BE2C (cell line): ENCODE measurements at regions not wholly inside any gene's neighbourhood (a gene's known extent, or its start where the extent isn't known, plus 50 kb on each side); places are given as distances from the start of the nearest gene placed in this dataset.

Source experiments
- DNase-seq: peaks from one replicate; pipeline ENCODE4 v3.0.0-alpha.2; 2020
- H3K27me3 ChIP-seq: fragments of 250-450 bp; sonication (Bioruptor Pico); 2 replicates; pipeline ENCODE4 v1.5.1; 2020; ENCODE audit warnings: mild to moderate bottlenecking
- H3K36me3 ChIP-seq: fragments of 250-450 bp; sonication (Bioruptor Pico); 2 replicates; pipeline ENCODE4 v1.5.1; 2020; ENCODE audit warnings: mild to moderate bottlenecking
- H3K4me1 ChIP-seq: fragments of 250-450 bp; sonication (Bioruptor Pico); 2 replicates; pipeline ENCODE4 v1.5.1; 2020
- H3K4me3 ChIP-seq: 2 replicates; pipeline ENCODE4 v1.5.1; 2011; ENCODE audit warnings: low read depth, low read length
- H3K9me3 ChIP-seq: fragments of 250-450 bp; sonication (Bioruptor Pico); 2 replicates; pipeline ENCODE4 v1.5.1; 2020
- TF ChIP-seq, protein P1 (sequence below): IDR thresholded peaks from 2 replicates; pipeline ENCODE4 v1.5.1; 2012; ENCODE audit warnings: mild to moderate bottlenecking, low read depth, low read length

DNA sequence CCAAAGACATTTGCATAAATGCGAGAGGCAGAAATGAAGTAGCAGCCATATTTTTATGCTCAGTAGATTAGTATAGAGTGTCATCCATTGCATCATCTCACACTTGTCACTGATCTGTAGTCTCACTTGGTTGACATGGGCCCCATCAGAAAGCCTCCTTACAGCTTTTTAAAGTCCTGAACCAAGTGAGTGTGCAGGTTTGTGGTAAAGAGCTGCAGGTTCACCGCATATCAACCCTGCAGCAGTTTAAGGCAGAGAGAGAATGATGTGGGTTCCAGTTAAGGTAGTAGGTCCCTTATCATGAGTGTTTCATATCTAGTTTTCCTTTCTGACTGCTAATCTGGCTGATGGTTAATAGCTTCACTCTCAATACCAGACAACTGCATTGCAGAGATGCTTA lies 1080.3 kb downstream of the NR2F1-AS1 start:
- Histone ChIP-seq H3K9me3 (no peaks in the 10 kb centered on the region), H3K36me3 (no peaks in the 10 kb centered on the region), H3K4me3 (no peak overlapping the region), H3K4me1 (no peaks in the 10 kb centered on the region), H3K27me3 (no peaks in the 10 kb centered on the region)
- TF ChIP-seq, protein P1, sequence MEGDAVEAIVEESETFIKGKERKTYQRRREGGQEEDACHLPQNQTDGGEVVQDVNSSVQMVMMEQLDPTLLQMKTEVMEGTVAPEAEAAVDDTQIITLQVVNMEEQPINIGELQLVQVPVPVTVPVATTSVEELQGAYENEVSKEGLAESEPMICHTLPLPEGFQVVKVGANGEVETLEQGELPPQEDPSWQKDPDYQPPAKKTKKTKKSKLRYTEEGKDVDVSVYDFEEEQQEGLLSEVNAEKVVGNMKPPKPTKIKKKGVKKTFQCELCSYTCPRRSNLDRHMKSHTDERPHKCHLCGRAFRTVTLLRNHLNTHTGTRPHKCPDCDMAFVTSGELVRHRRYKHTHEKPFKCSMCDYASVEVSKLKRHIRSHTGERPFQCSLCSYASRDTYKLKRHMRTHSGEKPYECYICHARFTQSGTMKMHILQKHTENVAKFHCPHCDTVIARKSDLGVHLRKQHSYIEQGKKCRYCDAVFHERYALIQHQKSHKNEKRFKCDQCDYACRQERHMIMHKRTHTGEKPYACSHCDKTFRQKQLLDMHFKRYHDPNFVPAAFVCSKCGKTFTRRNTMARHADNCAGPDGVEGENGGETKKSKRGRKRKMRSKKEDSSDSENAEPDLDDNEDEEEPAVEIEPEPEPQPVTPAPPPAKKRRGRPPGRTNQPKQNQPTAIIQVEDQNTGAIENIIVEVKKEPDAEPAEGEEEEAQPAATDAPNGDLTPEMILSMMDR: no peak
- DNase-seq: no peak

DNA sequence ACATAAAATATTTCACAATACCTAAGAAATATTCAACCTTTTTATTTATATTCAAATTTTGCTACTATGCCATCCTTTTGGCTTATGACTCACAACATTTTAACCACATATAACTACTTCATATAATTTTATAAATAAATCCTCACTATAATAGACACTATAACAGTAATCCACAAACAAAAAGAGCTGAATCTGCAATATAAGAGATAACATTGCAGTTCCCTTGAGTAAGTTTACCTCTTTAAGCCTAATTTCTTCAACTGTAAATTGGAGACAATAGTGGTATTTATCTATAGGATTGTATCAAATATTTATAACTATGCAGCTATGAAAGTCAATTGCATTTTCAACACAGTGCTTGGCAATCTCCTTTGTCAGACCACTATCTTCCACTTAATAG lies 1084.5 kb downstream of the NR2F1-AS1 start:
- Histone ChIP-seq H3K9me3 (no peaks in the 10 kb centered on the region), H3K36me3 (no peaks in the 10 kb centered on the region), H3K27me3 (no peaks in the 10 kb centered on the region), H3K4me3 (no peak overlapping the region), H3K4me1 (no peaks in the 10 kb centered on the region)
- TF ChIP-seq, protein P1: no peak
- no peak for DNase-seq

DNA sequence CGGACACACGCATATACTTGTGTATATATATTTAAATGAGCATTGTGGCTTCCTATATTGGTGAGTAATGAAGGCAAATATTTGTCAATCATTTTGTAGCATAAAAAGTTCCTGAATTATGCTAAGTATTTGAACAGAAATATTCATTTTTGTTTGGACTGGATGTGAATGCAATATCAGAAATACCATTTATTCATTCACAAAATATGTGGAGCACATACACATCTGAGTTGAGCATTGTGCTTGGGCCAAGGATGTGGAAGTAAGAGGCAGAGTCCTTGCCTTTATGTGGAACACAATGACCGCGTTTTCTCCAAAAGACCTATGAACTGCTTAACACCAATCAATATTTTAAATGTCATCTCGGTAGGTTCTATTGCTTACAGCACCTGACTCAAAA lies 1086.5 kb downstream of the NR2F1-AS1 start:
- H3K4me3 ChIP-seq: no peak overlapping the region
- no peaks in the 10 kb centered on the region for H3K36me3 ChIP-seq
- H3K9me3 ChIP-seq: no peaks in the 10 kb centered on the region
- no peaks in the 10 kb centered on the region for H3K4me1 ChIP-seq
- TF ChIP-seq, protein P1: no peak
- no peaks in the 10 kb centered on the region for H3K27me3 ChIP-seq
- DNase-seq: no peak

DNA sequence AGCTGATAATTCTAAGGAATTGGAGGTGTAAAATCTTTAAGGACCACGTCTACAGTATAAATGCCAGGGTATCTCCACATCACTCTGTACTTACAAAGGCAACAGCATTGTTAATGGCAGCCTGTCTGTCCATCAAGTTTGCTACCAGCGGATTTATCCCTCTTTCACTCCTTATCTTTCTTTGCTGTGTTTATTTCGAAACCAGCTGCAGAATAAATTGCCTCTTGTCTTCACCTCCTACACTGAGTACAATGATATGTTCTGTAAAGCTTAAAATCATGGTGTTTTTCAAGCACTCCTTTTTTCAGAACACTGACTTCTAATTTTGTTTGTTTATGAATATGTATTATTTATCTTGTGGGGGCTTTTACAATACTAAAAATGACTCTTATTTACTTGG lies 1088.1 kb downstream of the NR2F1-AS1 start:
- Histone ChIP-seq H3K4me3 (no peak overlapping the region), H3K4me1 (no peaks in the 10 kb centered on the region), H3K9me3 (no peaks in the 10 kb centered on the region), H3K36me3 (no peaks in the 10 kb centered on the region), H3K27me3 (no peaks in the 10 kb centered on the region)
- DNase-seq: no peak
- TF ChIP-seq, protein P1: no peak

DNA sequence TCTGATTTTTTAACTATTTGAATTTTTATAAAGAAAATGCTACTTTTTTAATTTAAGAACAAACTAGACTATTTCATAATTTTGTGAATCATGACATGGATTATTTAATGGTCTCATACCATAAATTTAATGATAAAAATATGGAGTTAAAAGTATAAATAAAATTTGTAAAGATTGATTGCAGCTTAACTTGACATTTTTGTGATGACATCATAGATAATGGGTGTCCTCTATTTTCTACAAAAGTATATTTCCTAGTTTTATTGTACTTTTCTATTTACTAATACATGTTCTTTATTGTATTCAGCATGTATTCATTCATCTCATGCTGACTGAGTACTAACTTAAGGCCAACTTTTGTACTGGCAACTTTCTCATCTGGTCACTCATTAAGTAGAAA lies 1096.5 kb downstream of the NR2F1-AS1 start:
- Histone ChIP-seq H3K4me3 (no peak overlapping the region), H3K9me3 (no peaks in the 10 kb centered on the region)

DNA sequence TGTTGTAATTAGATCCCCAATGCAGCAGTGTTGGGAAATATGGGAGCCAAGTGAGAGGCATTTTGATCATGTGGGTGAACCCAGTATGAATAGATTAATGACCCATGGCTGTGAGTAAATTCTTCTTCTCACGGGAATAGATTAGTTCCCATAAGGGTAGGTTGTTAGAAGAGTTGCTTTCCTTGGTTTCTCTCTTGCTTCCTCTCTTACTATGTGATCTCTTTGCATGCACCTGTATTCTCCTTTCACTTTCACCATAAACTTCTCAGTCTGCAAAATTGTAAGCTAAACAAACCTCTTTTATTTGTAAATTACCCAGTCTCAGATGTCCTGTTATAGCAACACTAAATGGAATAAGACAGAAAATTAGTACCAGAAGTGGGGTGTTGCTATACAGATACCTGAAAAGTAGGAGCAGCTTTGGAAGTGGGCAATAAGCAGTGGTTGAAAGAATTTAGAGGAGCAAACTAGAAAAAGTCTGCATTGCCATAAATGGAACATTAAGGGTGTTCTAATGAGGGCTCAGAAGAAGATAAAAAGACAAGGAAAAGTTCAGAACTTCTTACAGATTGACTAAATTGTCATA lies 1090.0 kb upstream of the ARRDC3 start:
- Histone ChIP-seq H3K36me3 (no peaks in the 10 kb centered on the region), H3K27me3 (no peaks in the 10 kb centered on the region), H3K9me3 (no peaks in the 10 kb centered on the region; the same call in 1 of the 2 replicates), H3K4me3 (no peak overlapping the region), H3K4me1 (no peaks in the 10 kb centered on the region)
- TF ChIP-seq, protein P1: no peak
- DNase-seq: no peak

More for the DNA sequence above, 1096.5 kb downstream of the NR2F1-AS1 start:
- Histone ChIP-seq H3K4me1 (no peaks in the 10 kb centered on the region), H3K36me3 (no peaks in the 10 kb centered on the region), H3K27me3 (no peaks in the 10 kb centered on the region)
- DNase-seq: no peak
- TF ChIP-seq, protein P1: no peak
